K562 (cell line): ENCODE measurements at regions not wholly inside any gene's neighbourhood (a gene's known extent, or its start where the extent isn't known, plus 50 kb on each side); places are given as distances from the start of the nearest gene placed in this dataset.

ENCODE experiments used
- ATAC-seq: fragments of 200-7000 bp; cut with Tn5 transposase; 3 replicates; pipeline ENCODE4 v1.9.1; 2020; ENCODE audit warnings: moderate library complexity
- BruUV-seq: library from RNA; stranded (reverse); fragments of 400-500 nt; replicated peaks from 2 replicates; lab custom pipeline; 2021; lab: Mats Ljungman, UMichigan
- CTCF ChIA-PET: fragments of 300-600 bp; formaldehyde crosslinking; extraction: SDS; loops from one replicate; lab custom pipeline; 2021; ENCODE audit warnings: low intra/inter-chr PET ratio; lab: Yijun Ruan, JAX
- POLR2A ChIA-PET: fragments of 300-600, 350-650 bp; sonication (Branson Sonifier 250); formaldehyde crosslinking; extraction: SDS; loops from one replicate; lab custom pipeline; 2021; ENCODE audit warnings: antibody characterized with exemption, inconsistent platforms; lab: Yijun Ruan, JAX
- DNase-seq, 4 experiments: peaks; one replicate each; pipeline versions ENCODE4 v3.0.0 to v3.0.0-alpha.2; 2011 to 2018; ENCODE audit warnings: low spot score in 3 of 4, mixed read lengths in 3 of 4; ENCODE audit errors: extremely low read depth in 1 of 4
- FAIRE-seq: peaks from 2 replicates; lab custom pipeline; 2011; peaks lifted over from hg19 to GRCh38; lab: Jason Lieb, UNC
- H2AFZ ChIP-seq: 2 replicates; pipeline ENCODE4 v1.6.0; 2011; ENCODE audit warnings: low read depth, low read length, control low read depth, inconsistent platforms
- H3K27ac ChIP-seq: fragments of 200-600 bp; 3 replicates; pipeline ENCODE4 v1.8.0; 2011; ENCODE audit warnings: low read depth, mild to moderate bottlenecking, control low read depth, inconsistent platforms, low read length, moderate library complexity, mixed read lengths; ENCODE audit errors: extremely low read depth
- H3K27me3 ChIP-seq, 2 experiments: fragments of 300-600 bp in 1 of 2; 2 replicates in 1 of 2; 3 replicates in 1 of 2; pipeline versions ENCODE4 v1.6.0 to v1.8.0; 2011; ENCODE audit warnings: inconsistent platforms in 2 of 2, low read length in 2 of 2, mild to moderate bottlenecking in 1 of 2, mixed read lengths in 1 of 2, moderate library complexity in 1 of 2; ENCODE audit not compliant: control insufficient read depth in 2 of 2, insufficient read depth in 2 of 2
- H3K36me3 ChIP-seq: fragments of 300-600 bp; 3 replicates; pipeline ENCODE4 v1.8.0; 2011; ENCODE audit warnings: mild to moderate bottlenecking, low read length, inconsistent platforms; ENCODE audit not compliant: control insufficient read depth, insufficient read depth
- H3K4me1 ChIP-seq, 2 experiments: fragments of 200-600 bp in 1 of 2; replicated peaks in 1 of 2; 2 replicates in 1 of 2; 3 replicates in 1 of 2; pipeline versions ENCODE4 v1.5.1 to v1.8.0; 2011; ENCODE audit warnings: inconsistent platforms in 2 of 2, low read length in 2 of 2, mild to moderate bottlenecking in 1 of 2, mixed read lengths in 1 of 2, moderate library complexity in 1 of 2; ENCODE audit not compliant: control insufficient read depth in 2 of 2, insufficient read depth in 2 of 2
- H3K4me2 ChIP-seq: 2 replicates; pipeline ENCODE4 v1.6.1; 2011; ENCODE audit warnings: low read length, control low read depth, inconsistent platforms, mixed read lengths; ENCODE audit not compliant: insufficient read depth
- H3K4me3 ChIP-seq: fragments of 200-600 bp; sonication (generic), shearing (Covaris generic); 2 replicates; pipeline ENCODE4 v1.5.1; 2016; ENCODE audit warnings: control low read depth, inconsistent platforms
- H3K79me2 ChIP-seq: fragments of 200-600 bp; 3 replicates; pipeline ENCODE4 v1.8.0; 2011; ENCODE audit warnings: low read length, inconsistent platforms; ENCODE audit not compliant: control insufficient read depth, insufficient read depth
- H3K9ac ChIP-seq, 2 experiments: 2 replicates each; pipeline versions ENCODE4 v1.6.0 to v1.6.1; 2011; ENCODE audit warnings: low read depth in 2 of 2, low read length in 2 of 2, control low read depth in 1 of 2, inconsistent platforms in 1 of 2, mild to moderate bottlenecking in 1 of 2, mixed read lengths in 1 of 2; ENCODE audit not compliant: insufficient read depth in 1 of 2
- H3K9me1 ChIP-seq: one replicate; pipeline ENCODE4 v1.6.0; 2011; ENCODE audit warnings: inconsistent platforms, mild to moderate bottlenecking, low read length, moderate library complexity; ENCODE audit not compliant: control insufficient read depth, insufficient read depth
- H3K9me3 ChIP-seq: replicated peaks from 2 replicates; pipeline ENCODE4 v1.5.1; 2011; ENCODE audit warnings: low read depth, low read length, inconsistent platforms; ENCODE audit not compliant: control insufficient read depth, insufficient read depth
- H4K20me1 ChIP-seq: replicated peaks from 2 replicates; pipeline ENCODE4 v1.6.1; 2011; ENCODE audit warnings: low read length, inconsistent platforms, mixed read lengths; ENCODE audit not compliant: control insufficient read depth, insufficient read depth
- GABPA ChIP-seq: fragments of 200-800 bp; sonication (Bioruptor generic); conservative IDR thresholded peaks from 2 replicates; pipeline ENCODE4 v1.6.1; 2016; ENCODE audit warnings: low read depth, missing genetic modification characterization, missing compliant biosample characterization
- HIVEP1 ChIP-seq: fragments of 250-450 bp; sonication (Bioruptor Pico); IDR thresholded peaks from 2 replicates; pipeline ENCODE4 v1.4.0; 2020; ENCODE audit warnings: mild to moderate bottlenecking
- L3MBTL2 ChIP-seq: fragments of 450-650 bp; IDR thresholded peaks from 2 replicates; pipeline ENCODE4 v1.6.1; 2016; ENCODE audit warnings: mild to moderate bottlenecking, moderate library complexity
- MTA1 ChIP-seq: fragments of 450-650 bp; IDR thresholded peaks from 2 replicates; pipeline ENCODE4 v1.6.1; 2017; ENCODE audit warnings: borderline replicate concordance
- PHTF2 ChIP-seq: fragments of 250-450 bp; sonication (Bioruptor Pico); IDR thresholded peaks from 2 replicates; pipeline ENCODE4 v1.5.0; 2021; ENCODE audit warnings: mild to moderate bottlenecking
- PTRF ChIP-seq: fragments of 450-650 bp; IDR thresholded peaks from 2 replicates; pipeline ENCODE4 v1.6.1; 2016; ENCODE audit warnings: mild to moderate bottlenecking, missing genetic modification characterization, missing compliant biosample characterization
- RBM14 ChIP-seq: fragments of 200-400 bp; formaldehyde crosslinking; IDR thresholded peaks from 2 replicates; pipeline ENCODE4 v1.6.1; 2018; ENCODE audit warnings: low read depth, mild to moderate bottlenecking, low read length, moderate library complexity, borderline replicate concordance; ENCODE audit not compliant: insufficient read depth
- RFX7 ChIP-seq: fragments of 250-450 bp; sonication (Bioruptor Pico); IDR thresholded peaks from 2 replicates; pipeline ENCODE4 v1.5.1; 2021; ENCODE audit warnings: mild to moderate bottlenecking
- STAG1 ChIP-seq: sonication (generic); formaldehyde crosslinking; IDR thresholded peaks from 2 replicates; pipeline ENCODE4 v1.5.0; 2020; ENCODE audit warnings: missing genetic modification reagents, borderline replicate concordance
- U2AF1 ChIP-seq: fragments of 200-400 bp; formaldehyde crosslinking; optimal IDR thresholded peaks from 2 replicates; pipeline ENCODE3; 2017; ENCODE audit warnings: mild to moderate bottlenecking, low read depth, low read length, moderate library complexity
- WGBS: fragments of 100-300 bp; shearing (Covaris generic); methylation state at CpG from one replicate; pipeline ENCODE4 v1.1.6; 2016; ENCODE audit warnings: low coverage, mixed read lengths; ENCODE audit not compliant: insufficient coverage; ENCODE audit errors: missing lambda C conversion rate; 5-methylcytosine and 5-hydroxymethylcytosine counted together
- in situ Hi-C: fragments of 300-500 bp; cut with MboI; formaldehyde crosslinking; loops from 4 replicates; pipeline ENCODE4 v1.15.0; 2018; ENCODE audit warnings: inconsistent platforms, mixed read lengths
- intact Hi-C: fragments of 100-400 bp; cut with micrococcal nuclease; formaldehyde crosslinking; loops from 2 replicates; pipeline ENCODE4 v1.14.2; 2022

DNA sequence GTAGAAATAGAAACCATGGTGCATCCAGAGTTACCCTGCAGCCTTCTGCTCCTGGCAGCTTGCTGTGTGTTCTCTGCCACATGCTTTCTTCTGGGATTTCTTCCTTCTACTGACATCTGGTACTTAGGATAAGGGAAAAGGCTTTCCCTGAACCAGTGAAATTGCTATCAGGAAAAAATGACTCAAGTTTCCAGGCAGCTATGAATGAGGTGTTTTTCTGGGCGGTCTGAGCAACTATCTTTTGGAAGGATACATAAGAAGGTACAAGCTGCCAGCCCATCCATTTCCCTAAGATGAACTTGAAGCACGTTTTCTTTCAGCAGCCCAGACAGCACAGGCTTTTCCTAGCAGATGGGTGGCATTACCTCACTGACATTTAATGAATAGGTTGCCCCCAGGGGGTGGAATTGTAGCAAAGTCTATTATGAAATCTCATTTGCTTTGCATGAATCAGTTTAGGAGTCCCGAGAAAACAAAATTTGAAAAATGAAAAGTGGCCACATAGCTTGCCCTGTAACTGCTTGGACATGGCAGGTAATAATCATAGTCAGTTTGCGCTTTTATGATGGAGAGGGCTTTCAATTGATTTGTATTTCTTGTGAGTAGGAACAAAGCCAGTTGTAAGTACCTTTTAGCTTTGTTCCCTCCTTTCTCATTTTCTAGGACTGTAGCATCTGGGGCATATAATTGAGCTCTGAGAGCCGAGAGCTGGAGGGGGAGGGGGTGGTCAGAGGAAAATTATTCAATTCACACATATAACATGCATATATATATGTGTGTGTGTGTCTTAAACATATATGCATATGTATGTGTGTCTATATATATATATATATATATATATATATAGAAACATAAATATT, 108.5 kb downstream of the C9orf152 start:
- Histone ChIP-seq H3K4me3 (no peak overlapping the region), H3K27me3 (peaks cover 0 to 5% of the 10 kb centered on the region in 2 experiments; a peak in 1 of 5 replicates), H3K9ac (no peak overlapping the region), H4K20me1 (no peaks in the 10 kb centered on the region), H3K27ac (no peak overlapping the region), H3K4me1 (no peaks in the 10 kb centered on the region), H3K9me3 (no peaks in the 10 kb centered on the region), H3K36me3 (no peaks in the 10 kb centered on the region), H3K79me2 (no peaks in the 10 kb centered on the region), H3K9me1 (no peaks in the 10 kb centered on the region), H3K4me2 (no peak overlapping the region), H2AFZ (no peak overlapping the region)
- FAIRE-seq: no peak
- 0% methylated on average over 5 of the region's 5 CpGs for WGBS
- intact Hi-C loops: no loop called here
- ATAC-seq: no peak
- no TSS peak for BruUV-seq
- no peak for DNase-seq
- POLR2A ChIA-PET: interaction anchor here (0.6 kb wide), 1 partner anchor 551 kb away, joined by 3 read pairs; no protein-coding TSS in a partner anchor
- no peak for TF ChIP-seq PTRF (tag)
- in situ Hi-C loops: no loop called here
- CTCF ChIA-PET: no interaction called here

DNA sequence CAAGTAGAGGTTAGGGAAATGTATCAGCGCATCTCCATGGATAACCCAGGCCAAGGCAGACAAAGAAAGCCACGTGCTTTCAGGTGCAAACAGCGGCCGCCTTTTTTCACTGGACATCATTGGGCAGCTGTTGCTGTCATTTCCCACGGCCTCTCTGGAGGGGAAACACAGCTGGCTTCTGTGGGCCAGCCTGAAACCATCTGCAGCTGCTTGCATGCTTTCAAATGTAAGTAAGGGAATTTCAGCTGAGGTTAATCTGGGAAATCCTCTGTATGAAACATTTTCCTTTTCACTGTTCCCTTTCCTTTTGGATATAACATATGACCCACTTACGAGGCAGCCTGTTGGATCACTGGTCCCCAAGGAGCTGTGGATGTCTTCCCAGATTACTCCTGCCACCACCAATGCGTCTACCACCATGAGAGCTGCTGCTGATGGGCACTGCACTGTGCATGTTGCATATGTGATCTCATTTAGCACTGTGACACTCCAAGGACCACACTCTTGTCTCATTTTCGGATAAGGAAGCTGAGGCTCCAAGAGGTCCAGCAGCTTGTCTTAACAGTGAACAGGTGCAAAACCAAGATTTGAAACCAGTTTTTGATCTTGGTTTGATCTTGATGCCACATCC, 106.3 kb downstream of the C9orf152 start:
- BruUV-seq: no TSS peak
- in situ Hi-C loops (no loop called here), intact Hi-C loops (no loop called here)
- WGBS: 0% methylated on average over 8 of the region's 8 CpGs
- no peaks in the 10 kb centered on the region for H3K9me1 ChIP-seq
- ChIA-PET CTCF (no interaction called here), POLR2A (no interaction called here)
- H3K4me2 ChIP-seq: no peak overlapping the region
- H3K36me3 ChIP-seq: no peaks in the 10 kb centered on the region
- no peak overlapping the region for H2AFZ ChIP-seq
- TF ChIP-seq MTA1: no peak
- no peak for TF ChIP-seq STAG1 (CRISPR knock-in tag)
- no peak for TF ChIP-seq U2AF1
- no peak for TF ChIP-seq RFX7 (CRISPR knock-in tag)
- TF ChIP-seq HIVEP1 (CRISPR knock-in tag): no peak
- no peak for TF ChIP-seq RBM14
- TF ChIP-seq PHTF2: no peak
- TF ChIP-seq L3MBTL2: no peak
- TF ChIP-seq GABPA: no peak
- FAIRE-seq (no peak), ATAC-seq (no peak), DNase-seq (no peak)
- H3K4me1 ChIP-seq: no peaks in the 10 kb centered on the region
- H4K20me1 ChIP-seq: no peaks in the 10 kb centered on the region
- no peaks in the 10 kb centered on the region for H3K79me2 ChIP-seq
- peaks cover 0 to 5% of the 10 kb centered on the region in 2 experiments; a peak in 1 of 5 replicates for H3K27me3 ChIP-seq
- H3K9me3 ChIP-seq: no peaks in the 10 kb centered on the region
- no peak overlapping the region for H3K4me3 ChIP-seq
- no peak overlapping the region for H3K9ac ChIP-seq
- no peak overlapping the region for H3K27ac ChIP-seq
